Mesenchymal stem cell (in vitro differentiated cells and primary cell): ENCODE measurements at regions not wholly inside any gene's neighbourhood (a gene's known extent, or its start where the extent isn't known, plus 50 kb on each side); places are given as distances from the start of the nearest gene placed in this dataset.

ENCODE experiments used
- DNase-seq: peaks from one replicate; pipeline ENCODE4 v3.0.0-alpha.2; 2013
- H2AFZ ChIP-seq: one replicate; pipeline ENCODE4 v1.6.1; 2013; ENCODE audit warnings: low read depth, mild to moderate bottlenecking, control low read depth, inconsistent platforms, low read length, moderate library complexity
- H2AK5ac ChIP-seq: 2 replicates; pipeline ENCODE4 v1.6.1; 2013; ENCODE audit warnings: low read length, moderate library complexity, mild to moderate bottlenecking, inconsistent platforms; ENCODE audit not compliant: severe bottlenecking
- H2BK120ac ChIP-seq: one replicate; pipeline ENCODE4 v1.6.1; 2013; ENCODE audit warnings: low read depth, mild to moderate bottlenecking, inconsistent platforms, low read length, moderate library complexity
- H2BK12ac ChIP-seq, 2 experiments: one replicate each; pipeline ENCODE4 v1.6.1; 2013; ENCODE audit warnings: inconsistent platforms in 2 of 2, low read length in 2 of 2, mild to moderate bottlenecking in 2 of 2, moderate library complexity in 2 of 2, control low read depth in 1 of 2
- H2BK15ac ChIP-seq: one replicate; pipeline ENCODE4 v1.6.1; 2013; ENCODE audit warnings: mild to moderate bottlenecking, low read depth, inconsistent platforms; ENCODE audit not compliant: poor library complexity, severe bottlenecking
- H2BK5ac ChIP-seq: 2 replicates; pipeline ENCODE4 v1.6.1; 2013; ENCODE audit warnings: low read depth, mild to moderate bottlenecking, low read length, control low read depth, inconsistent platforms; ENCODE audit not compliant: poor library complexity, severe bottlenecking
- H3K14ac ChIP-seq, 2 experiments: one replicate each; pipeline ENCODE4 v1.6.1; 2013; ENCODE audit warnings: inconsistent platforms in 2 of 2, low read length in 2 of 2, control low read depth in 1 of 2, mild to moderate bottlenecking in 1 of 2, moderate library complexity in 1 of 2
- H3K18ac ChIP-seq, 2 experiments: one replicate each; pipeline ENCODE4 v1.6.1; 2013; ENCODE audit warnings: inconsistent platforms in 2 of 2, low read length in 2 of 2, control low read depth in 1 of 2, low read depth in 1 of 2, mild to moderate bottlenecking in 1 of 2
- H3K23ac ChIP-seq, 2 experiments: one replicate each; pipeline ENCODE4 v1.6.1; 2013; ENCODE audit warnings: inconsistent platforms in 2 of 2, low read length in 2 of 2, mild to moderate bottlenecking in 2 of 2, moderate library complexity in 2 of 2, control low read depth in 1 of 2
- H3K27ac ChIP-seq: 2 replicates; pipeline ENCODE4 v1.5.1; 2013; ENCODE audit warnings: mild to moderate bottlenecking, moderate library complexity, low read length, control low read depth, inconsistent platforms; ENCODE audit not compliant: poor library complexity, severe bottlenecking
- H3K27me3 ChIP-seq, 2 experiments: 2 replicates each; pipeline versions ENCODE4 v1.6.1 to v1.7.0; 2013; ENCODE audit warnings: low read length in 2 of 2, mild to moderate bottlenecking in 2 of 2, moderate library complexity in 2 of 2, control low read depth in 1 of 2, inconsistent platforms in 1 of 2; ENCODE audit not compliant: control insufficient read depth in 1 of 2, insufficient read depth in 1 of 2
- H3K36me3 ChIP-seq, 2 experiments: 2 replicates each; pipeline versions ENCODE4 v1.6.1 to v1.7.0; 2013; ENCODE audit warnings: low read length in 2 of 2, control low read depth in 1 of 2, inconsistent platforms in 1 of 2, low read depth in 1 of 2, mild to moderate bottlenecking in 1 of 2; ENCODE audit not compliant: insufficient read depth in 2 of 2, control insufficient read depth in 1 of 2
- H3K4ac ChIP-seq, 2 experiments: one replicate each; pipeline ENCODE4 v1.6.1; 2013; ENCODE audit warnings: inconsistent platforms in 2 of 2, low read length in 2 of 2, mild to moderate bottlenecking in 2 of 2, moderate library complexity in 2 of 2, control low read depth in 1 of 2, low read depth in 1 of 2
- H3K4me1 ChIP-seq: 2 replicates; pipeline ENCODE4 v1.6.1; 2013; ENCODE audit warnings: low read depth, low read length, control low read depth; ENCODE audit not compliant: control insufficient read depth, insufficient read depth
- H3K4me2 ChIP-seq: 2 replicates; pipeline ENCODE4 v1.6.1; 2013; ENCODE audit warnings: low read length, mild to moderate bottlenecking, inconsistent platforms; ENCODE audit not compliant: poor library complexity, severe bottlenecking
- H3K4me3 ChIP-seq, 2 experiments: 2 replicates each; pipeline versions ENCODE4 v1.5.1 to v1.7.0; 2013; ENCODE audit warnings: low read length in 2 of 2, mild to moderate bottlenecking in 2 of 2, control low read depth in 1 of 2, low read depth in 1 of 2; ENCODE audit not compliant: insufficient read depth in 1 of 2
- H3K79me1 ChIP-seq: replicated peaks from 2 replicates; pipeline ENCODE4 v1.6.1; 2013; ENCODE audit warnings: mild to moderate bottlenecking, control low read depth, low read length, inconsistent platforms; ENCODE audit not compliant: poor library complexity, severe bottlenecking
- H3K9ac ChIP-seq: 2 replicates; pipeline ENCODE4 v1.7.0; 2013; ENCODE audit warnings: mild to moderate bottlenecking, low read length, moderate library complexity
- H3K9me3 ChIP-seq: 2 replicates; pipeline ENCODE4 v1.7.0; 2013; ENCODE audit warnings: mild to moderate bottlenecking, low read length; ENCODE audit not compliant: control insufficient read depth
- H4K8ac ChIP-seq: one replicate; pipeline ENCODE4 v1.6.1; 2013; ENCODE audit warnings: inconsistent platforms, mild to moderate bottlenecking, low read length, moderate library complexity
- H4K91ac ChIP-seq: one replicate; pipeline ENCODE4 v1.6.1; 2013; ENCODE audit warnings: mild to moderate bottlenecking, low read length, inconsistent platforms
- WGBS: methylation state at CpG from one replicate; pipeline ENCODE4 v1.1.7; 2013; ENCODE audit warnings: mixed read lengths; 5-methylcytosine and 5-hydroxymethylcytosine counted together

DNA sequence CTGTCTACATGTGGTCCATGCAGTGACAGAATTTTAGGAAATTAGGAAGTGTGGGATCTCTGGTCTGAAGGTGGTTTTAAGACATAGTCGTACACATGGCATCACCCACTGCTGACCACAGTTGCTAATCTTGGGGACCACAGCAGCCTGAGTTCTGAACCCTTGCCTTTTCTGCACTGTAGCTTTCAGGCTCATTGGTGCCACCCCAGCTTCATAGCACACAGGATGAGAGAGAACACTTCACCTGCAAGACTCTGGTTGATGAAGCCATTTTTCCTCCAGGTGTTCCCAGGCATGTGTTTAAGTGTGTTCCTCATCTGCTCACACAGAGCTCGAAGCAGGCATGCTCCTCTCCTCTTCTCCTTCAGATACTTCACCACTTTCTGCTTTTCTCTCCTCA is 68.2 kb upstream of the S1PR3 start:
- Histone ChIP-seq H2BK120ac (no peak overlapping the region), H3K9ac (no peak overlapping the region), H3K27ac (no peak overlapping the region), H3K79me1 (no peaks in the 10 kb centered on the region), H3K9me3 (peaks cover 4% of the 10 kb centered on the region), H3K4me1 (peaks cover 8% of the 10 kb centered on the region), H3K27me3 (no peaks in the 10 kb centered on the region), H3K4me3 (no peak overlapping the region), H2AK5ac (no peak overlapping the region), H4K91ac (no peak overlapping the region), H2BK12ac (no peak overlapping the region), H3K36me3 (no peaks in the 10 kb centered on the region), H2BK15ac (no peak overlapping the region), H3K18ac (no peak overlapping the region), H2BK5ac (no peak overlapping the region), H3K23ac (no peak overlapping the region), H2AFZ (no peak overlapping the region), H3K4ac (no peak overlapping the region), H4K8ac (no peak overlapping the region), H3K4me2 (no peak overlapping the region), H3K14ac (no peak overlapping the region)
- DNase-seq: no peak
- 91% methylated on average over 2 of the region's 2 CpGs for WGBS

DNA sequence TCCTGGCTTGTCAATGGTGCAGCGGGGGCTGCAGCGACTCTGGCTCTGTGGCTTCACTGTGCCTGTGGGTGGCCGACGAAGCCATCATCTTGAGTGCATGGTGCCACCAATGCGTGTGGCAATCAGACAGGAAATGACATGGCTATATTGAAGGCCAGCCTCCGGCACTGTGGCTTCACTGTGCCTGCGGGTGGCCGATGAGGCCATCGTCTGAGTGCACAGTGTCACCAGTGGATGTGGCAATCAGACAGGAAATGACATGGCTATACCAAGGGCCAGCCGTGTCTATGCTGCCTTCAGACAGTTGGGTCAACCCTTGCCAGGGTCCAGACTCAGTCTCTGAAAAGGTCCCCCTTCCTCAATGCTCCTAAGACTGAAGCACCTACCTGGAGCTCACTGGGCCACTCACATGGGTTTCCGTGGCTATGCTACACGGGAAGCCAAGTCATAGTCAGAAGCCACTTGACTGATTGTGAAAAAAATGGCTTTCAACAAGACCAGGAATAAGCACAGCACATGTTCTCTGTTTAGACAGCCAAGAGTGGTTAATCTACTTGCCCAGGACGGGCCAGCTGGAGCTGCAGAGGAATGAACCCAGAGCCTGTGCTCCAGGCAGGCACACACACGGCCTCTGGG is 67.5 kb upstream of the S1PR3 start:
- Histone ChIP-seq H4K8ac (no peak overlapping the region), H3K27me3 (no peaks in the 10 kb centered on the region), H3K36me3 (no peaks in the 10 kb centered on the region), H2BK15ac (no peak overlapping the region), H3K4ac (no peak overlapping the region), H3K9me3 (no peaks in the 10 kb centered on the region), H2BK12ac (peak overlapping the region in 1 of 2 experiments; percentile 28), H2BK5ac (no peak overlapping the region), H3K79me1 (no peaks in the 10 kb centered on the region), H2AK5ac (no peak overlapping the region), H4K91ac (no peak overlapping the region), H3K18ac (no peak overlapping the region), H3K23ac (no peak overlapping the region), H3K4me3 (no peak overlapping the region), H3K4me2 (no peak overlapping the region), H2BK120ac (no peak overlapping the region), H3K27ac (no peak overlapping the region), H3K14ac (peak overlapping the region in 1 of 2 experiments; percentile 86), H3K4me1 (peaks cover 8% of the 10 kb centered on the region), H2AFZ (no peak overlapping the region), H3K9ac (no peak overlapping the region)
- no peak for DNase-seq
- 84% methylated on average over 14 of the region's 14 CpGs for WGBS

DNA sequence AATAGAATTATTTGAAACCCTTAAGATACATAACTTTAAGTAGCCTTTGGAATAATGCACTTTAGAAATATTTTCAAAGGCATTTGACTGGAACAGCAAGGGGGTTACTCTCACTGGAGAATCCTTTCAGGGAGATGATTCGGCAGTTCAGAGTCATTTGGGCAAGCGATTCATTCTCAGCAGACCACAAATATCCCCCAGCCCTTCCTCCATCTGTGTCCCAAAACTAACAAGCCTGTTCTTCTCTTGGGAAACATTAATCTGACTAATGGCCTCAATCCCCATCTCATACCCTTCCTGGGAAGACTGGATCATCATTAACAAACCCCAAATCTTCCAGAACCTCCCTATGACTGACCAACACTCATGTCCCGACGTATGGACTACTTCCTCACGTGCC is 65.8 kb upstream of the S1PR3 start:
- Histone ChIP-seq H3K27me3 (no peaks in the 10 kb centered on the region), H2BK15ac (no peak overlapping the region), H3K27ac (no peak overlapping the region), H3K9me3 (no peaks in the 10 kb centered on the region), H3K4ac (no peak overlapping the region), H2BK12ac (no peak overlapping the region), H3K79me1 (no peaks in the 10 kb centered on the region), H3K23ac (no peak overlapping the region), H3K36me3 (no peaks in the 10 kb centered on the region), H2BK120ac (no peak overlapping the region), H3K18ac (no peak overlapping the region), H3K14ac (no peak overlapping the region), H4K91ac (no peak overlapping the region), H4K8ac (no peak overlapping the region), H3K9ac (no peak overlapping the region), H3K4me2 (no peak overlapping the region), H2AK5ac (no peak overlapping the region), H2BK5ac (no peak overlapping the region), H3K4me3 (no peak overlapping the region), H2AFZ (no peak overlapping the region), H3K4me1 (peaks cover 8% of the 10 kb centered on the region)
- DNase-seq: no peak
- 82% methylated on average over 5 of the region's 5 CpGs for WGBS

DNA sequence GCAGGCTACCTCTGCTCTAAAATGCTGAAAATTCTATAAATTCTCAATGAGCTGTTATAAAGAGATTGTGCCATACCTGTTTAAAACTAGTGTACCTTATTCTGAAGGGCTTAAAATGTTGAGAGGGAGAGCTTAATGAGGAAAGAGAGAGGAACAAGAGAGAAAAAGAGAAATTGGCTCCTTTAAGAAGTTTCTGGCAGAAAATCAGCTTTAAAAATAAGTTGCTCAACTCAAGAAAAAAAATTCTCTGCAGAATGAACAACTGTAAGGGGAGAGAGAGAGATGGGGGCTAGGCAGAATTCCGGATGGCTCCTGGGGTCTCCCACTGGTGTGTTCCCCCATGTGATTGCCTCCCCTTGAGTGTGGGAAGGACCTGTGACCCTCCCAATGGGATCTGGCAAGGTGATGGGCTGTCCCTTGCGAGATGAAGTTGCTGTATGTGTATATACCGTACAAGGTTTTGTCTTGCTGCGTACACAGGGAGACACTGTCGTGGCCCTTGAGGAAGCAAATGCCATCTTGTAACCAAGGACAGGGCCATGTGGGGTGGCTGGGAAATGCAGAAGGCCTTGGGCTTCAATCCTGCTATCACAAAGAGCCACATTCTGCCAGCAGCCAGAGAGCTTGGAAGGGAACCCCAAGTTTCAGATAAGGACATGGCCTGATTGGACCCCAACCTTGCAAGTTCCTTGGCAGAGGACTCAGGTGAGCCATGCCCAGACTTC is 64.3 kb upstream of the S1PR3 start:
- H3K9ac ChIP-seq: no peak overlapping the region
- H2BK12ac ChIP-seq: no peak overlapping the region
- no peak overlapping the region for H3K23ac ChIP-seq
- peaks cover 8% of the 10 kb centered on the region for H3K4me1 ChIP-seq
- no peak overlapping the region for H2BK120ac ChIP-seq
- H2AK5ac ChIP-seq: no peak overlapping the region
- no peak overlapping the region for H3K18ac ChIP-seq
- no peak overlapping the region for H3K4me3 ChIP-seq
- H3K14ac ChIP-seq: peak overlapping the region in 1 of 2 experiments; percentile 11
- 87% methylated on average over 5 of the region's 5 CpGs for WGBS
- H3K79me1 ChIP-seq: no peaks in the 10 kb centered on the region
- H2BK15ac ChIP-seq: no peak overlapping the region
- H4K8ac ChIP-seq: peak overlapping the region; percentile 9
- no peaks in the 10 kb centered on the region for H3K36me3 ChIP-seq
- no peak overlapping the region for H2BK5ac ChIP-seq
- peaks cover 8% of the 10 kb centered on the region for H3K9me3 ChIP-seq
- no peak for DNase-seq
- no peak overlapping the region for H4K91ac ChIP-seq
- no peak overlapping the region for H3K4me2 ChIP-seq
- H3K27me3 ChIP-seq: no peaks in the 10 kb centered on the region
- no peak overlapping the region for H2AFZ ChIP-seq
- H3K4ac ChIP-seq: no peak overlapping the region
- H3K27ac ChIP-seq: no peak overlapping the region
